ENCODE measurements at regions not wholly inside any gene's neighbourhood (a gene's known extent, or its start where the extent isn't known, plus 50 kb on each side); places are given as distances from the start of the nearest gene placed in this dataset.

GRCh38 chr12:66776974-66777373 lies 98.1 kb upstream of the GRIP1 start:
- H3K4me3 ChIP-seq (ENCODE audit: low read length): no peak overlapping the region
- H3K9ac ChIP-seq (ENCODE audit: low read length): no peak overlapping the region
- no peak overlapping the region for H3K4me2 ChIP-seq (ENCODE audit: low read length)
- H3K9me2 ChIP-seq (ENCODE audit: insufficient read depth, low read length): no peaks in the 10 kb centered on the region
- no peaks in the 10 kb centered on the region for H3K9me3 ChIP-seq (ENCODE audit: low read length)
- H3F3A ChIP-seq (ENCODE audit: insufficient read depth, low read length, poor library complexity, severe bottlenecking): no peaks in the 10 kb centered on the region
- no peaks in the 10 kb centered on the region for H4K20me1 ChIP-seq (ENCODE audit: insufficient read depth)
- no peaks in the 10 kb centered on the region for H3K27me3 ChIP-seq (ENCODE audit: insufficient read depth, low read depth, low read length)
- TF ChIP-seq SMC3 (conservative IDR thresholded peaks at IDR 0.05; ENCODE audit: poor library complexity) (no peak), EP300 (conservative IDR thresholded peaks at IDR 0.05; ENCODE audit: poor library complexity, severe bottlenecking) (no peak), POLR2AphosphoS5 (IDR thresholded peaks at IDR 0.05) (no peak), EZH2 (IDR thresholded peaks at IDR 0.05; ENCODE audit: borderline replicate concordance, insufficient read depth, low read length, poor library complexity, severe bottlenecking) (no peak), REST (IDR thresholded peaks at IDR 0.05; ENCODE audit: borderline replicate concordance) (no peak), RAD21 (conservative IDR thresholded peaks at IDR 0.05) (no peak), CTCF (IDR thresholded peaks at IDR 0.05; ENCODE audit: poor library complexity, severe bottlenecking) (no peak), TAF1 (IDR thresholded peaks at IDR 0.05; ENCODE audit: low read depth) (no peak), MXI1 (conservative IDR thresholded peaks at IDR 0.05; ENCODE audit: poor library complexity, severe bottlenecking) (no peak)
- H3K79me2 ChIP-seq (replicated peaks; ENCODE audit: insufficient read depth, low read length): peaks cover 5% of the 10 kb centered on the region
- H2AFZ ChIP-seq (ENCODE audit: low read depth, low read length): no peak overlapping the region
- no peak overlapping the region for H3K27ac ChIP-seq (ENCODE audit: low read length)
- no peaks in the 10 kb centered on the region for H3K36me3 ChIP-seq (ENCODE audit: insufficient read depth, low read length)

GRCh38 chr12:66779466-66779865 lies 100.6 kb upstream of the GRIP1 start:
- no peak overlapping the region for H3K4me3 ChIP-seq (ENCODE audit: low read length)
- H3K9ac ChIP-seq (ENCODE audit: low read length): no peak overlapping the region
- no peaks in the 10 kb centered on the region for H3K27me3 ChIP-seq (ENCODE audit: insufficient read depth, low read depth, low read length)
- H3K27ac ChIP-seq (ENCODE audit: low read length): no peak overlapping the region
- H2AFZ ChIP-seq (ENCODE audit: low read depth, low read length): no peak overlapping the region
- peaks cover 5% of the 10 kb centered on the region for H3K79me2 ChIP-seq (replicated peaks; ENCODE audit: insufficient read depth, low read length)
- H3F3A ChIP-seq (ENCODE audit: insufficient read depth, low read length, poor library complexity, severe bottlenecking): no peaks in the 10 kb centered on the region
- no peaks in the 10 kb centered on the region for H3K9me2 ChIP-seq (ENCODE audit: insufficient read depth, low read length)
- H3K4me2 ChIP-seq (ENCODE audit: low read length): no peak overlapping the region
- no peak for TF ChIP-seq EP300 (conservative IDR thresholded peaks at IDR 0.05; ENCODE audit: poor library complexity, severe bottlenecking)
- TF ChIP-seq POLR2AphosphoS5 (IDR thresholded peaks at IDR 0.05): no peak
- no peak for TF ChIP-seq CTCF (IDR thresholded peaks at IDR 0.05; ENCODE audit: poor library complexity, severe bottlenecking)
- TF ChIP-seq REST (IDR thresholded peaks at IDR 0.05; ENCODE audit: borderline replicate concordance): no peak
- no peak for TF ChIP-seq EZH2 (IDR thresholded peaks at IDR 0.05; ENCODE audit: borderline replicate concordance, insufficient read depth, low read length, poor library complexity, severe bottlenecking)
- no peak for TF ChIP-seq RAD21 (conservative IDR thresholded peaks at IDR 0.05)
- TF ChIP-seq MXI1 (conservative IDR thresholded peaks at IDR 0.05; ENCODE audit: poor library complexity, severe bottlenecking): no peak
- TF ChIP-seq TAF1 (IDR thresholded peaks at IDR 0.05; ENCODE audit: low read depth): no peak
- TF ChIP-seq SMC3 (conservative IDR thresholded peaks at IDR 0.05; ENCODE audit: poor library complexity): no peak
- H4K20me1 ChIP-seq (ENCODE audit: insufficient read depth): no peaks in the 10 kb centered on the region
- no peaks in the 10 kb centered on the region for H3K9me3 ChIP-seq (ENCODE audit: low read length)
- H3K36me3 ChIP-seq (ENCODE audit: insufficient read depth, low read length): no peaks in the 10 kb centered on the region
